GM12878 (cell line): ENCODE measurements at regions not wholly inside any gene's neighbourhood (a gene's known extent, or its start where the extent isn't known, plus 50 kb on each side); places are given as distances from the start of the nearest gene placed in this dataset.

Experiments
- ATAC-seq: fragments of 200-7000 bp; cut with Tn5 transposase; 3 replicates; pipeline ENCODE4 v1.9.1; 2020; ENCODE audit warnings: mild to moderate bottlenecking, moderate library complexity
- BruUV-seq: library from RNA; stranded (reverse); fragments of 400-500 nt; replicated peaks from 2 replicates; lab custom pipeline; 2021; lab: Mats Ljungman, UMichigan
- CTCF ChIA-PET: fragments of 300-600 bp; sonication (Branson Sonifier 250); formaldehyde crosslinking; extraction: SDS; loops from one replicate; lab custom pipeline; 2021; ENCODE audit warnings: inconsistent platforms; lab: Yijun Ruan, JAX
- POLR2A ChIA-PET: fragments of 350-600 bp; formaldehyde crosslinking; extraction: SDS; loops from one replicate; lab custom pipeline; 2021; ENCODE audit warnings: inconsistent platforms; lab: Charles Lee
- RAD21 ChIA-PET: fragments of 300-600 bp; sonication (Branson Sonifier 250); formaldehyde crosslinking; loops from one replicate; lab custom pipeline; 2023; ENCODE audit warnings: antibody characterized with exemption; ENCODE audit not compliant: unreplicated experiment; lab: Charles Lee
- SMC1A ChIA-PET: fragments of 300-600 bp; sonication (Branson Sonifier 250); formaldehyde crosslinking; loops from one replicate; lab custom pipeline; 2023; ENCODE audit not compliant: unreplicated experiment, uncharacterized antibody; lab: Charles Lee
- DNase-seq: peaks from one replicate; pipeline ENCODE4 v3.0.0-alpha.2; 2011; ENCODE audit warnings: low read depth, low spot score
- FAIRE-seq: peaks from 3 replicates; lab custom pipeline; 2011; peaks lifted over from hg19 to GRCh38; lab: Jason Lieb, UNC
- H2AFZ ChIP-seq: 2 replicates; pipeline ENCODE4 v1.6.0; 2011; ENCODE audit warnings: low read depth, low read length, control low read depth; ENCODE audit not compliant: control insufficient read depth
- H3K27ac ChIP-seq: 2 replicates; pipeline ENCODE4 v1.5.1; 2011; ENCODE audit warnings: control low read depth; ENCODE audit not compliant: control insufficient read depth, insufficient read depth
- H3K27me3 ChIP-seq, 2 experiments: replicated peaks in 1 of 2; 2 replicates each; pipeline versions ENCODE4 v1.6.0 to v1.6.1; 2011; ENCODE audit warnings: low read length in 1 of 2; ENCODE audit not compliant: control insufficient read depth in 2 of 2, insufficient read depth in 2 of 2
- H3K36me3 ChIP-seq, 2 experiments: 2 replicates each; pipeline ENCODE4 v1.5.1; 2011; ENCODE audit warnings: low read length in 1 of 2; ENCODE audit not compliant: control insufficient read depth in 2 of 2, insufficient read depth in 2 of 2
- H3K4me1 ChIP-seq: 2 replicates; pipeline ENCODE4 v1.6.1; 2011; ENCODE audit warnings: mild to moderate bottlenecking, low read length, moderate library complexity, mixed read lengths; ENCODE audit not compliant: control insufficient read depth, insufficient read depth
- H3K4me2 ChIP-seq: 2 replicates; pipeline ENCODE4 v1.6.0; 2011; ENCODE audit warnings: control low read depth; ENCODE audit not compliant: control insufficient read depth, insufficient read depth
- H3K4me3 ChIP-seq: fragments of 200-600 bp; sonication (generic); 2 replicates; pipeline ENCODE4 v1.5.1; 2016
- H3K79me2 ChIP-seq: 2 replicates; pipeline ENCODE4 v1.6.0; 2011; ENCODE audit warnings: low read length; ENCODE audit not compliant: control insufficient read depth, insufficient read depth
- H3K9ac ChIP-seq: 2 replicates; pipeline ENCODE4 v1.8.0; 2011; ENCODE audit warnings: low read length, control low read depth, mixed read lengths; ENCODE audit not compliant: control insufficient read depth, insufficient read depth
- H3K9me3 ChIP-seq: replicated peaks from 3 replicates; pipeline ENCODE4 v1.5.1; 2011; ENCODE audit warnings: mild to moderate bottlenecking, low read length; ENCODE audit not compliant: control insufficient read depth, insufficient read depth
- H4K20me1 ChIP-seq: 2 replicates; pipeline ENCODE4 v1.6.0; 2011; ENCODE audit not compliant: control insufficient read depth, insufficient read depth
- ATF3 ChIP-seq: IDR thresholded peaks from 2 replicates; pipeline ENCODE4 v1.6.1; 2011; ENCODE audit warnings: low read depth, mild to moderate bottlenecking, low read length, moderate library complexity, borderline replicate concordance; ENCODE audit errors: extremely low read depth
- CBFB ChIP-seq: IDR thresholded peaks from 2 replicates; pipeline ENCODE4 v1.6.1; 2016; ENCODE audit warnings: antibody characterized with exemption, low read depth
- CHD2 ChIP-seq: IDR thresholded peaks from 2 replicates; pipeline ENCODE4 v1.6.1; 2011; ENCODE audit warnings: low read depth, low read length, improper control_type of control experiment, borderline replicate concordance
- CHD4 ChIP-seq: fragments of 200-600 bp; sonication (generic); IDR thresholded peaks from 2 replicates; pipeline ENCODE4 v1.6.1; 2016; ENCODE audit warnings: mild to moderate bottlenecking
- E4F1 ChIP-seq: fragments of 450-650 bp; IDR thresholded peaks from 2 replicates; pipeline ENCODE4 v1.6.1; 2018; ENCODE audit warnings: borderline replicate concordance, mild to moderate bottlenecking; ENCODE audit not compliant: partially characterized antibody
- EED ChIP-seq: sonication (generic); IDR thresholded peaks from 2 replicates; pipeline ENCODE4 v1.6.1; 2016; ENCODE audit warnings: antibody characterized with exemption, low read depth
- HCFC1 ChIP-seq: fragments of 150-350 bp; IDR thresholded peaks from 2 replicates; pipeline ENCODE4 v1.6.1; 2014; ENCODE audit warnings: low read length
- HDAC6 ChIP-seq: fragments of 200-600 bp; sonication (generic); IDR thresholded peaks from one replicate; pipeline ENCODE4 v1.8.0; 2017; ENCODE audit warnings: antibody characterized with exemption; ENCODE audit not compliant: unreplicated experiment
- MAX ChIP-seq: IDR thresholded peaks from 2 replicates; pipeline ENCODE4 v1.6.1; 2012; ENCODE audit warnings: low read depth, low read length, improper control_type of control experiment
- NFXL1 ChIP-seq: fragments of 450-650 bp; IDR thresholded peaks from 2 replicates; pipeline ENCODE4 v1.6.1; 2017; ENCODE audit warnings: antibody characterized with exemption, mild to moderate bottlenecking, borderline replicate concordance
- POLR2AphosphoS2 ChIP-seq: IDR thresholded peaks from 2 replicates; pipeline ENCODE4 v1.6.1; 2011; ENCODE audit warnings: low read depth, mild to moderate bottlenecking, low read length, improper control_type of control experiment, moderate library complexity
- RAD51 ChIP-seq: fragments of 450-650 bp; IDR thresholded peaks from 2 replicates; pipeline ENCODE4 v1.6.1; 2016; ENCODE audit warnings: moderate library complexity, mild to moderate bottlenecking, inconsistent platforms
- RBBP5 ChIP-seq: fragments of 200-600 bp; sonication (generic); conservative IDR thresholded peaks from 2 replicates; pipeline ENCODE4 v1.6.1; 2016
- TAF1 ChIP-seq: IDR thresholded peaks from 2 replicates; pipeline ENCODE4 v1.6.1; 2011; ENCODE audit warnings: mild to moderate bottlenecking, low read depth, low read length, borderline replicate concordance
- ZBTB33 ChIP-seq: fragments of 450-650 bp; IDR thresholded peaks from 2 replicates; pipeline ENCODE4 v1.6.1; 2017; ENCODE audit warnings: mild to moderate bottlenecking
- ZNF687 ChIP-seq: fragments of 450-650 bp; IDR thresholded peaks from 2 replicates; pipeline ENCODE4 v1.6.1; 2017; ENCODE audit warnings: mild to moderate bottlenecking, moderate library complexity
- WGBS: methylation state at CpG from one replicate; pipeline ENCODE4 v1.1.6; 2016; ENCODE audit warnings: low lambda C conversion rate; ENCODE audit not compliant: insufficient replicate concordance, insufficient coverage; ENCODE audit errors: missing lambda C conversion rate; 5-methylcytosine and 5-hydroxymethylcytosine counted together
- in situ Hi-C: fragments of 300-500 bp; cut with MboI; formaldehyde crosslinking; loops from 9 replicates; pipeline ENCODE4 v1.14.3; 2018; ENCODE audit warnings: mixed read lengths
- intact Hi-C: fragments of 100-400 bp; cut with micrococcal nuclease; formaldehyde crosslinking; loops from one replicate; pipeline ENCODE4 v1.14.2; 2022; ENCODE audit not compliant: unreplicated experiment

- in situ Hi-C loops (no loop called here), intact Hi-C loops (no loop called here)
- RAD21 ChIA-PET, result no interaction called here
- Histone ChIP-seq H3K4me2 (no peak overlapping the region), H3K36me3 (no peaks in the 10 kb centered on the region), H4K20me1 (no peaks in the 10 kb centered on the region), H3K4me3 (no peak overlapping the region), H3K9me3 (no peaks in the 10 kb centered on the region), H3K79me2 (no peaks in the 10 kb centered on the region), H2AFZ (no peak overlapping the region), H3K9ac (no peak overlapping the region), H3K27me3 (no peaks in the 10 kb centered on the region; a peak in 1 of 4 replicates), H3K27ac (no peak overlapping the region), H3K4me1 (no peaks in the 10 kb centered on the region)
- WGBS, result under 1% methylated on average over 4 of the region's 4 CpGs
- BruUV-seq, result no TSS peak
- POLR2A ChIA-PET, result no interaction called here
- DNase-seq (no peak), FAIRE-seq (no peak), ATAC-seq (no peak)
- CTCF ChIA-PET, result interaction anchor here (1.1 to 1.6 kb wide), 2 partner anchors 10 to 145 kb away, joined by 3 read pairs; no protein-coding TSS in a partner anchor
- SMC1A ChIA-PET, result interaction anchor here (1.3 kb wide), 1 partner anchor 9 kb away, joined by 9 read pairs; no protein-coding TSS in a partner anchor
- TF ChIP-seq CHD2, result no peak
- TF ChIP-seq NFXL1, result no peak
- no peak for TF ChIP-seq EED
- no peak for TF ChIP-seq HDAC6
- no peak for TF ChIP-seq HCFC1
- no peak for TF ChIP-seq ZBTB33
- TF ChIP-seq CHD4, result no peak
- TF ChIP-seq E4F1, result no peak
- no peak for TF ChIP-seq MAX
- TF ChIP-seq RAD51, result no peak
- TF ChIP-seq CBFB, result no peak
- TF ChIP-seq RBBP5, result no peak
- TF ChIP-seq POLR2AphosphoS2, result no peak
- TF ChIP-seq TAF1, result no peak
- no peak for TF ChIP-seq ZNF687
- TF ChIP-seq ATF3, result no peak
These were observed 474.9 kb upstream of the MIR17HG start for GRCh38 chr13:90872491-90873025.
